Stimulated activated CD4-positive, alpha-beta T cell treated with anti-CD3 and anti-CD28 coated beads, Interleukin-15, amount 100 ng/mL, for 24 hours (primary cell): ENCODE measurements at regions not wholly inside any gene's neighbourhood (a gene's known extent, or its start where the extent isn't known, plus 50 kb on each side); places are given as distances from the start of the nearest gene placed in this dataset.
"Not testable (repeated sequence)": the region's sequence is repeated elsewhere in the genome, so short reads cannot be mapped to it uniquely, and the experiment has no call there.

ENCODE experiments used
- DNase-seq: peaks from one replicate; pipeline ENCODE4 v3.0.0-alpha.2; 2020

DNA sequence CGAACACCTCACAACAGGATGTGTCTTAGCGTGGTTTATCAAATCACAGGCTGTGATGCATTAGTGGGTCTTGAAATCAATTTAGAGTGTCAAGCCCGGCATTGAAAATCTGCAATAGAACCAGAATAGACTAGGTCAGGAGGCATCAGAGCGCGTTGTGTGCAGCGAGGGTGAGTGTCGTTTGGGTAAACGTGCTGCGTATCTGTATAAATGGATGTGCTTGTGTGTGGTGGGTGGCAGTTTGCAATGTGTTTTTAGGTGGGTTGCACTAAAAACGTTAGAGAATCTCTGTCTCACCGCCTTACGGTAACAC, 121.0 kb upstream of the SULF2 start:
- no peak for DNase-seq

DNA sequence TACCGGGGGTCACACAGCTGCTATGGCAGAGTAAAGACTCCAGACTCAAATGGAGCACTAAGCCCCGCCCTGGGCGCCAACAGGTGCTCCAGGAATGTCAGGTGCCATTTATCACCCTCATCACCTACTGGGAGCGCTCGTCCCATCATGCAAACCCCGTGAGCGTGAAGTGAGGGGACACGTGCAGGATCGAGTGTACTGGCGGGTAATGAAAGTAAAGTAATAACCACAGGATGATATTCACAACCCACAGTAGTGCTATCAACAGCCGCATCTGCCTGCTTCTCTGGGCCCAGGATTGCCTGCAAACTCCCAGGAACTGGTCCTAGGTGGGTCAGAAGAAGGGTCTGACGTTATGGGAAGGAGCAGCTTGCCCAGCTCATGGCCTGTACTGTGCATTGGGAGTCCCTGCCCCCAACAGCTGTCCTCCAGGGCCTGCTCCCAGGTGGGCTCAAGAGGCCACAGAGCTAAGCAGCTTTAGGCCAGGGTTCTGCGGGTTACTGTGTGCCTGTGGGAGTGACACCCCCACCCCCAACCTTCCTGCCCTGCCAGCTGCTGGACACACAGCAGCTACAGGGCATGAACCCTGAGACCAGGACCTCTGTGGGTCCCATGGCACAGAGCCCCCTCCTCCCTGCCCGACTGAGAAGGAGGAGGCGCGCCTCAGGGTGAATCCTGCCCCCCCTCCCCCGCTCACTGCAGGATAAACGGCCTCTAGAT, 120.5 kb upstream of the SULF2 start:
- no peak for DNase-seq

DNA sequence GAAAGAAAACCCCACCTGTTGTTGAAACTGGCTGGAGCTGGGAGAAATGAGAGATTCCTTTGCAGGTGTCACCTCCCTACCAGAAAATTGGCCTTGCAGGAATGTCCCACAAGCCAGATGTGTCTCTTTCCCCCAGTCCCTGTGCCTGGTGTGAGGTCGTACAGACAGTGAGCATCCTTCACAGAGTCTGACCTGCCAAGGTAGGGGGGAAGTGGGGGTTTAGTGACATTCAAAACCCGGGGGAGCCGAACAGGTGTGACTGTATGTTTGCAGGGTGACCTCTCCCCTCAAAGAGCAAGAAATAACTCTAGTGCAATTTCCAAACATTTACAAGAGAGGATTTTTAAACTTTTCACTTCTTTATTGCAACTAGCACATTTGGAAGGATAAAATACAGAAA, 117.7 kb upstream of the SULF2 start:
- not testable (repeated sequence) for DNase-seq

DNA sequence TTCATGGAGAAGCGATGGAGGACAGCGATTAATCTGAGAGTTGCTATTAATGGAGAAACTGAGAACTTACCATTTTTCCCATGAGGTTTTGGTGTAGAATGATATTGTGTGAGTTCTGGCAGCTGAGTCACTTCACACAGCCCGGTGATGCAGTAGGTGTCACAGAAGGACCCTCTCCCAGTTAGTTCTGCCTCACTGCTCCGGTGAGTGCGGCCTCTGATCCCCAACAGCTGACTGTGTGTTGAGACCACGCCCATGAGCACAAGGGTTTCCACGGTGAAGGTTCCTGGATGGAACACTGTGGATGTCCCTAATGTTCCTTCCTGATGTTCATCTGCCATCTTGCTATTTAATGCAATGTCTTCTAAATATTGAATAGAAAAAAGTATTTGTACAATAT, 114.0 kb upstream of the SULF2 start:
- not testable (repeated sequence) for DNase-seq

DNA sequence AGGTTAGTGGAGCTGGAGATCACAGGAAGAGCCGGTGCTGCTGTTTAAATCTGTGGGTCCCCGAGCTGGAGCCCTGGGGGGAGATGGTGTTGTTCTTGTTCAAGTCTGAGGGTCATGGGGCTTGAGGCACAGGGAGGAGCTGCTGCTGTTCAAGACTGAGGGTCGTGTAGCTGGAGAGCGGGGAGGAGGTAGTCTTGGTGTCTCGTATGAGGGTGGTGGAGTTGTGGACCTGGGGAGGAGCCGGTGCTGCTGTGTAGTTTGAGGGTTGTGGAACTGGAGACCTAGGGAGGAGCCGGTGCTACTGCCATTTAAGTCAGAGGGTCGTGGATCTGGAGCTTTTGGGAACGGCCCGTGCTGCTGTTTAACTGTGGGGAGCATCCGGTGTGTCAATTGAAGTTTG, 112.2 kb upstream of the SULF2 start:
- DNase-seq = no peak

DNA sequence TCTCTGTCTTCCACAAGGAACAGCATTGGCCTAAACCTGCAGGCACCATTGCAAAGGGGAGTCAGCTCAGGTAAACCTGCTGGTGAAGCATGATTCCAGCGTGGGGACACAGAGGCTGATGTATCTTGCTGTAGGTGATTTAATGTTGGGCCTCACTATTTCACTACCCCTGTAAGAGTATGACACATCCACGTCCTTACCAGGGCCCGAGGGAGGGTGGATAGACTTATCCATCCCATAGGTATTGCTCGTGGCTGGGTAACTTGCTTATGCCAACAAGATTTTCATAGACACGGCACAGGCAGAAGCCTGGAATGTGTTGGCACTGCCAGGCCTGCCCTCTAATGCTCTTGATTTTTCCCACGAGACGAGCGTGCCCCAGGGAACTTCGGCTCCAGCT, 107.4 kb upstream of the SULF2 start:
- not testable (repeated sequence) for DNase-seq

DNA sequence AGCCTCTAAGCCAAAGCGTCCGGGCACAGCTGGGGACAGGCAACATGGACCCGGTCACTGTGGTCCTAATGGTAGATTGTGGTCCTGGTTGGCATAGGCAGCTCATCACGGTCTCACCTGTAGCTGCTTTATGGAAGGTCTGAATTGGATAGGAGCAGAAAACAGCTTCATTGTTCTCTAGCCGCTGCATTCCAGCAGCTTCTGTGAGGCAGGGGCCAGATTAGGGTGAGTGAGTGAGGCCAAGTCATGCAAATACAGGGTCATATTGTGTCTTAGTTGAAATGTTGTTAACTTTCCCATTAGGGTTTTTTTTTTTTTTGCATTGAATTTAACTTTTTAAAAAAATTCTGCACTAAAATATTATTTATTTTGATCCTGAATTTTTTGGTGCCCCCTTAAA, 105.4 kb upstream of the SULF2 start:
- not testable (repeated sequence) for DNase-seq

DNA sequence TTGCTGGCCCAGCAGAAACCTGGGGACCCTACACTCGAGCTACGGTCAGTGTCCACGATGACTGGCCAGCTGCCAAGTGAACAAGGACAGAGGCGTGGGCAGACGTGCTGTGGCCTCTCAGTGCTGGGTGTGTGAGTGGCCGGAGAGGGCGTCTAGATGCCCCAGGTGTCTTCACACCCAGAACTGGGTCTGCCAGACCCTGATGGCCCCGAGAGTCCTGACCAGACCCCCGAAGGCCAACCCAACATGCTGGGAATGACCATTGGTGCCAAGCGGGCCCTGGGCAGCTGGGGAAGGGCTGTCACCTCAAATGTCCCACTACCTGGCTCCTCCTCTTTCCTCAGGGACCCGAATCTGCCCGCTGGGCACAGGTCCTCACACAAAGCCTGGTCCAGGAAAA, 104.5 kb upstream of the SULF2 start:
- not testable (repeated sequence) for DNase-seq

DNA sequence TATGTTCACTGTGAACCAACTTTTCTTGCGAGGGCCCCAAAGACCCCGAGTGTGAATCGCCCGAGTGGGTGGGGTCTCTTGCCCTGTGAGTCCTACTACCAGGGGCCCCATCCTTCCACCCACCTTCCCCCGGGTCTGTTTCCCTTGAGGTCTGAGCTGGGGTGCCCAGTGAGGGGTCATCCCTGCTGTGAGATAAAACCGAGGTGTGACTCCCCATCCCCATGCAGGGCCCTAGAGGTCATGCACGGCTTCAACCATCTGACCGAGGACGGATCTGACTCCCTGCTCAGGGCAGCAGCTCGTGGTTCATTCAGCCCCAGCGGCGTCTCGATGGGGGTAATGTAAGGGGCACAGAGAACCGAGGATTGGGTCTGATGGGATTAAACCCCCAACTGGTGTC, 103.1 kb upstream of the SULF2 start:
- DNase-seq = no peak

DNA sequence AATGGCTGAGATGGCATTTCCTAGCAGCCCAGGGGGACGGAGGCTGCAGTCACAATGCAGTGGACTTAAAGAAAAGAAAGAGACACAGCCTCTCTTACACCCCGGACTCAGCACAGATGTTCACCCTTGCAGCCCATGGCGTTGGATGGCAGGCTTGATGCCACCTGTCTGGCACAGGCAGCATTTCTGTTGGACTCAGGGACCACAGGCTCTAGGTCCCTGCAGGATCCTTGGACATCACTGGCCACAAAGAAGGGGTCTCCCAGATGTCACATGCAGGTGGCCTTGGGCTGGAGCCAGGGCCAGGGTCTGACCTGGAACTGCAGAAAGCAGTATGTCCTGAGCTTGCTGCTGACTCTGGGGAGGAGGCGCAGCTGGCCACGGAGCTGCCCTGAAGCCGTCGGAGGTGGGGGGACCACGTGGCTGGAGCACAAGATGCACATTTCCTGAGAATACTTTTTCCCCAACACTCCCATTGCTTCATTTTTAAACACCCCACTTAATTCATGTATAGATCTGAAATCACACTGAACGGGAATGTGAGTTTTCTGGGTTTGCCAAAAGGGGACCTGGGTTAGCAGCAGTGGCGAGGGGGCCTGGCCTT, 102.3 kb upstream of the SULF2 start:
- DNase-seq = no peak

DNA sequence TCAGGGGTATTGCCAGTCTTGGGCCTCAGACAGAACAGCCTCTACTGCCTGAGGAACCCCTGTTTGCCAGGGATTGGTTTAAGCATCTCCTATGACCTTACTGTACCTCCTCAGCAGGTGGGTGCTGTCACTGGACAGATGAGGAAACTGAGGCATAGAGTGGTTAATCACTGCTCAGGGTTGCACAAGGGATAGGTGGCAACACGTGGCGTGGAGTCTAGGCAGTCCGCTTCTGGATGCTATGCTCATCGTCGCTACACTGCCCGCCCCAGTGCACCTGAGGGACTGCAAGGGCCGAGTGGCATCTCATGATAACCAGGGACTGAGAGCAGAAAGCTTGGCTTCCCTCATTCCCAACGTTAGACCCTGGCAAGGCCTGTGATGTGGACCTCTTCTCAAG, 101.8 kb upstream of the SULF2 start:
- no peak for DNase-seq

DNA sequence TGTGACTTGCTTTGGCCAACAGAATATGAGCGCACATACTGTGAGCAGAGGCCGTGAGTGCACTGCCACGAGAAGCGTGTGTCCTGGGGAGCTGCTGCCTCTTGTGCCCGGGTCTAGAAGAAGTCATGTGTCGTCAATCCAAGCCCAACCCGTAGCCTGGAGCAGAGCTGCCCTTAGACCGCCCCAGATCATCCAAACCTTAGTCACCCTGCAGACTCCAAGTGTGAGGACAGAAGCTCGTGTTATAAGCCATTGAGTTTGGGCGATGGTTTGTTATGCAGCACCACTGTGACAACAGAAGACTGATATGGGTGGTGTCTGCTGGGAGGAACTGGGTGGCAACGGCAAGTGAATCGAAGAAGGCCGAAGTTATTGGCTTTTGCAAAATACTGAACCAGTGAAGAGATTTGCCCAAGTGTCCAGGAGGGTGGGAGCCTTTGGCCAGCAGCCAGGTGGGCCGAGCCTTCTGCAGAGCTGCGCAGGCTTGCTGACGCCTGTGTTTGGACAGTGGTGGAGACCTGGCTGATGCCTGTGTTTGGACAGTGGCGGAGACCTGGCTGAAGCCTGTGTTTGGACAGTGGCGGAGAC, 101.3 kb upstream of the SULF2 start:
- DNase-seq = no peak

DNA sequence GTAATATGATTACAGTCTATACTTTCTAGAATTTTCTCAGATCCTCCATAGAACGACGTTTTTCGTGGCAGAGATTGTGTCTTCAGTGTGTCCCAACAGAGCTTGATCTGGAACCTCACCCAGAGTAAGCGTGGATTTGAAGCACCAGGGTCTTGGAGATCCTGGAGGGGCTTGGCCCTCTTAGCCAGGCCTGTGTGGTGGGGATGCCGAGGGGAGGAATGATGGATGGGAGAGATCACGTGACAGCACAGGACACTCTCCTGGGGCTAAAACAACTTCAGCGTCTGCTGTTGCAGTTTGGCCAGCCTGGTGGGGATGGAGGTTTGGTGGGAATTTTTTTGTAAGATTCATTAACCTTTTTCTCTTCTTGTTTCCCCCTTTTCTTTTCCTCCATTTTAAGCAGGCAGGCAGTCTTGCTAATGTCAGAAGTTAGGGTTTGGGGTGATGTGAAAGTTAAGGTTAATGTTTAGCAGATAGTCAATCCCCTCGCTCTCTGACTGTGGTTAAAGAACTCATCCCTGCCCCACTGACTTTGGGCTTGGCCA, 100.7 kb upstream of the SULF2 start:
- no peak for DNase-seq

DNA sequence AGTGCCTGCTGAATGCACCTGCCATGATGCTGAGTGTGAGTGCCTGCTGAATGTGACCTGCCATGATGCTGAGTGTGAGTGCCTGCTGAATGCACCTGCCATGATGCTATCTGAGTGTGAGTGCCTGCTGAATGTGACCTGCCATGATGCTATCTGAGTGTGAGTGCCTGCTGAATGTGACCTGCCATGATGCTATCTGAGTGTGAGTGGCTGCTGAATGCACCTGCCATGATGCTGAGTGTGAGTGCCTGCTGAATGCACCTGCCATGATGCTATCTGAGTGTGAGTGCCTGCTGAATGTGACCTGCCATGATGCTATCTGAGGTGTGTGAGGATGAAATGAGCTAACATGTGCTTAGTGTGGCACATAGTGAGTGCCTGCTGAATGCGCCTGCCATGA, 98.7 kb upstream of the SULF2 start:
- not testable (repeated sequence) for DNase-seq

DNA sequence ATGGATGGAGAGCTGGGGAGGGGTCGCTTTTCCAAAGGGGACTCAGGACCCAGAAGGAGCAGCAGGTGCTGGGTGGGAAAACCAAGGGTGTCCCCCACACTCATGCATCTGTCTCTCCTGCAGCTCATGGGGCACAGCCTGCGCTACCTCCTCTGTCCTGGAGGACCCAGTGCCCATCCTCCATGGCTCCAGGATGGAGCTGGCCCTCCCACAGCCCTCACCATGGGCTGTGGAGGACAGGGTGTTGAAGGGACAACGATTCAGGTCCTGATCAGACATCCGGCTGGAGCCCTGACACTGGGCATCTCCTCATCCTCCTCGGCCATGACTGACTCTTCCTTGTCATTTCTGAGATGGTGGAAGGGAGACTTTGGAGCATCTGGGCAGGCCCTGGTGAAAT, 97.9 kb upstream of the SULF2 start:
- no peak for DNase-seq

DNA sequence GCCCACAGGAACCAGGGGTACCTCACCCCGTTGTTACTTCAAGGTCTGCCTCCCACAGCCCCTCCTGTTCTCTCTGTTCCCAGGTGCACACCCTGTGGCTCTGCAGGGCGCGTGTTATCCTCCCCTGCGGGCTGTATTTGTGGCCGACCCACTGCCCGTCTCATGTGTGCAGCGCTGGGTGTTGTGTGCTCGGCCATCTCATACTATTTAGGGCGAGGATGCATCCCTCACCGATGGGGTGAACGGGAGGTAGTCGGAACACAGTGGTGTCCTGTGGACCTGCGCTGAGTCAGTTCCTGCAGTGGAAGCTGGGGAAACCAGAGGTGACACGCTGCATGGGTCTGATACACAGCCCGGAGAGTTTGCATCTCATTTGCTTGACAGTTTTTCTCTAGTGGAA, 94.5 kb upstream of the SULF2 start:
- no peak for DNase-seq

DNA sequence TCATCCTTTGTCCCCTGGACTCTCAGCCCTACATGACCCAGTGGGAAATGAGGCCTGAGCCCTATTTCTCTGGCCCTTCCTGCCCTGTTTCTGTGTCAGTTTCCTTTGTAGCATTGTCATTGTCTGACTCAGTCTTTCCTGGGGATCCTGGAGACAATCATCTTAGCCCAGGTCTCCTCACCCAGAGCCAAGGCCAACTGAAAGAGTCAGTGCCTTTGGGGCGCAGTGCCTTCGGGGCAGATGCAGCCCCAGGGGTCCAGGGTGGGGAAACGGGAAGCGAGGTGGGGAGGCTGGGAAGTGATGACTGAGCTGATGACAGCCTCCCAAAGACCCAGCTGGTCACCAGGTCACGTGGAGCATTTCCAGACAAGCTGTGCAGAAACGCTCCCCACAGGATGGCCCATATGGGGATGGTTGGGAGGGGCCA, 93.3 kb upstream of the SULF2 start:
- no peak for DNase-seq

DNA sequence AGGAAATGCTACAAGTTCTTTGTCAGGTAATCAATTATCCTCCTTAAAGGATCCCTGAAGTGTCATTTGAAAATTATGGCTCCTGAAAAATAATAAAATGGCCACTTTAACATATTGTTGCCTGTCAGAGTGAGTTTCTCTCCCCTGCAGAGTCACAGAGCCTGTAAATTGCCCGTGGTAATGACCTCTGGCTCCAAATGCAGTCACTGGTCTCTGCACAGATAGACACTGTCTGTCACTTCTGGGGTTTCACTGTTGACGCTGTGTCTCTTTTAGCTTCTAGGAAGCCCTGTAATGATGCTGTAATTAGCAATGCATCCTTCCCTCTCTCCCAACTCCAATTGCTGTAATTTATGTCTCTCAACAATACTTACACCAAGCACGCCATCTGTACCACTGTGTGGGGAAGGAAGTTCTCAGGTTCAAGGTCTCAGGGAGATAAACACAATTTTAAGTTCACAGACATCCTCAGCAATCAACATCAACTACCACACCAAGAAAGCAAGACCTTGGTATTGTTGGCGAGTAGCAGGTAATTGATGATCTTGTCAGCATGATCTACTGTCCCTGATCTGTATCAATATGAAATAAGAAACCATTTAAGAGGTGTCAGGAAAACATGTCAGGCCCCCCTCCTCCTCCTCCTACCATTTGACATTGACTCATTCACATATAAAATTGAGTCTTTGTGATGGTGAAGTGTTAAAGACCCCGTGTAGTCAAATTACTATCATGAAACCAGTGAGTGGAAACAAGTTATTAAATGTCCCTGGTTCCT, 91.2 kb upstream of the SULF2 start:
- no peak for DNase-seq

DNA sequence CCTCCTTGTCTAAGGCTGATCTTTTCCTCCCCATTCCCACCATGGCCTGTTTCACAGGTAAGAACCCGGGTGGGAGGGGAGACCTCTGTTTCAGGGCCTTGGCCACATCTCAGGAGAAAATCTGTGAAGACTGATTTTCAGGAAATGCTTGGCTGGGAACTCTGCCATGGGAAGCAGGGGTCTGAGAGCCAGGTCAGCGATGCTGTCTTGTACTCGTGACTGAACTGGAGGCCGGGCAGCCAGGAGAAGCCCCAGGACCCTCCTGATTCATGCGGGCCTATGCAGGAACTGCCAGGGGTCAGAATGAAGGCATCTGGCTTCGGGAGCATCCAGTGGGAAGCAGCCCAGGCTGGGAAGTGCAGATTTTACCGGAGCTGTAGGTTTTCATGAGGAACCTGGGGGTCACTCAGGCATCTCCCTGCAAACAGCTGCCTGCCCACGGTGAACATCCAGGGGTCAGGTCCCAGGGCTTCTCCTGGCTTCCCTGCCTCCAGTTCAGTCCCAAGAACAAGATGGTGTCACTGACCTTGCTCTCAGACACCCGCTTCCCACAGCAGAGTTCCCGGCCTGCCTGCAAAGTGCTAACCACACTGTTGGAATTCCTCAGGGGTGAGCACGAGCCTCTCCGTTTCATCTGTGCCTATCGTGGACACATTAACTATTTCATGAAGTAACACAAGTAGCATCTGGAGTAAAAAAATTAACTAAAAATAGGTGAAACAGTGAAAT, 90.2 kb upstream of the SULF2 start:
- DNase-seq = no peak

DNA sequence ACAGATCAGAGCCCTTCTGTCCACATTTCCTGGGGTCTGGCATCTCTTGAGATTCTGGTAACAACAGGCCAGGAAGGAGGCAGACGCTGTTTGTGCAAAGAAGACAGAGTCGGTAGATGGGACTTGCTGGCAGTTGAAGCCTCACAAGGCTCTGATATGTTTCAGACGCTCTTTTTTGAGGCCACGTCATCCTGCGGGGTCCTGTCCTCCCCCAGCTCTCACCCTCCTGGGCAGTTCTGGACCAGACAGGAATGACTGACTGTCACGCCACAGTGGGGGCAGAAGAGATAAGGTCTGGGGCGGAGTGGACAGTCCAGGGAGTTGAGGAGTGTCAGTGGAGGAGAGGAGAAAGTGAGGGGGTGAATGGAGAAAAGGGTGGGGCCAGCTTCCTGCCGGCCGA, 87.1 kb upstream of the SULF2 start:
- DNase-seq = no peak

DNA sequence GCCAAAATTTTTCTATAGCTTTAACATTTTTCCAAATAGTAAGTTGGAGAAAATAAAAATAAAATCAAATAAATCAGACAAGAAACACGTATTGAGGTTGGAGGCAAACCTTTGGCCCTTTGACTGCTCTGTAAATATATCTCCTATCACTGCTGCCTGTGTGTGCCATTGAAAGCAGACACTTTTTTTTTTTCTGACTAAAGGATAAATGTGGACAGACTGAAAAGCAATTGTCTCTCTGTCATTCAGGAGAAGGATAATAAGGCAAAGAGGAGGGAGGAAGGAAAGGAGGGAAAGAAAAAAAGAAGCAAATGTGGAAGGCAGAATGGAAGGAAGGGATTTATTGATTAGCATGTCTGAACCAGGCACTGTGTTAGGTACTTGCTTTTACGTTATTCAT, 85.2 kb upstream of the SULF2 start:
- no peak for DNase-seq

DNA sequence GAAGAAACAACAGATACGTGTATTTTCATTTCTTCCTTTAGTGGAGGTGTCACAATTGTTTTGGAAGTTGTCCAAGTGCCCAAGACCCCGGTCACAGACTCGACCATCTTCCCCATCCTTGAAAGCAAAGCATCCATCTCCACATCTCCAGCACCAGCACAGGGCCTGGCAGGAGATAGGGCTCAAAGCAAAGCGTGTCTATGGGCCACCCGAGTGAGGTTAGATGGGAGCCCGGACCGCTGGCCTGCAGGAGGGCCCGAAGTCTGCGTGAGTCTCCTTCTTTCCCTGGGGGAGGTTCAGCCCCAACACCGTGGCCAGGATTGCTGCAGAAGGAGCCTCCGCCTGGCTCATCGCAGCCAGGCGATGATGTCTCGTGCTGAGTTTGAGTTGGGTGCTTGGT, 83.5 kb upstream of the SULF2 start:
- no peak for DNase-seq

DNA sequence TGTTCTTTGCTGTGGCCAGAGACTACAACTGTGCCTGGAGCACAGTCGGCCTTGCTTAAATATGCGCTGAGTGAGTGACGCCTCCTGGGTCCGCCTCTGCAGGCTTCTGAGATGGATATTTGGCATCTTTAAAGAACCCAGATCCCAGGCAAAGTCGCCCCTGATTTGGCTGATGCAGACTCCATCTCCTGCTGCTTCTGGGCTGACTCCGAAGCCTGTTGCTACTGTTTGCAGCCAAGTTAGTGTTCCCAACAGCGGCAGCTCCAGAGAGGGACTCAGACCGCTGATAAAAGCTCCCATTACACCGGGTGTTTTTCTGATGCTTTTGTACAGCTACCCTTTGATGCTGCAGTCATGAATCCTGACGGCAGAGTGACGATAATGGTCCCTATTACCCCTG, 83.0 kb upstream of the SULF2 start:
- DNase-seq = no peak
